GM21360 (cell line): ENCODE measurements at regions not wholly inside any gene's neighbourhood (a gene's known extent, or its start where the extent isn't known, plus 50 kb on each side); places are given as distances from the start of the nearest gene placed in this dataset.
"Not testable (repeated sequence)": the region's sequence is repeated elsewhere in the genome, so short reads cannot be mapped to it uniquely, and the experiment has no call there.

Source experiments
- ATAC-seq: cut with Tn5 transposase; IDR thresholded peaks from one replicate; pipeline ENCODE4 v1.9.1; 2021; ENCODE audit warnings: mild to moderate bottlenecking, moderate library complexity; ENCODE audit not compliant: unreplicated experiment

GRCh38 chr11:13216019-13216710, 61.4 kb upstream of the BMAL1 start:
- no peak for ATAC-seq

GRCh38 chr11:13216711-13217075, 60.9 kb upstream of the BMAL1 start:
- ATAC-seq = no peak

GRCh38 chr11:13218685-13219084, 58.9 kb upstream of the BMAL1 start:
- ATAC-seq = not testable (repeated sequence)

- no peak for ATAC-seq
Measured at GRCh38 chr11:13220148-13220547, 57.4 kb upstream of the BMAL1 start.

GRCh38 chr11:13221722-13222121, 55.9 kb upstream of the BMAL1 start:
- no peak for ATAC-seq

- no peak for ATAC-seq
Measured at GRCh38 chr11:13222285-13222684, 55.3 kb upstream of the BMAL1 start.

GRCh38 chr11:13223112-13223511, 54.5 kb upstream of the BMAL1 start:
- no peak for ATAC-seq

GRCh38 chr11:13224324-13224723, 53.3 kb upstream of the BMAL1 start:
- no peak for ATAC-seq

GRCh38 chr11:13225038-13226001, 52.3 kb upstream of the BMAL1 start:
- no peak for ATAC-seq

- ATAC-seq = no peak
Measured at GRCh38 chr11:13227676-13228255, 49.8 kb upstream of the BMAL1 start.
